Upper lobe of left lung (tissue), 4 donors: ENCODE measurements at regions not wholly inside any gene's neighbourhood (a gene's known extent, or its start where the extent isn't known, plus 50 kb on each side); places are given as distances from the start of the nearest gene placed in this dataset.

ENCODE experiments used
- CTCF ChIP-seq, 6 experiments: fragments of 450-650 bp in 4 of 6; fragments of 200-600 bp in 2 of 6; sonication (generic) in 2 of 6; IDR thresholded peaks; one replicate each; pipeline ENCODE4 v1.5.1; 2016 to 2019; ENCODE audit warnings: antibody characterized with exemption in 6 of 6
- EP300 ChIP-seq, 4 donors: sonication (generic); formaldehyde crosslinking; IDR thresholded peaks; one replicate each; pipeline ENCODE4 v1.5.1; 2017; ENCODE audit warnings: antibody characterized with exemption in 4 of 4, control low read depth in 2 of 4
- POLR2A ChIP-seq, 4 donors: fragments of 450-650 bp; IDR thresholded peaks; one replicate each; pipeline ENCODE4 v1.5.1; 2016 to 2017; ENCODE audit warnings: antibody characterized with exemption in 4 of 4, mild to moderate bottlenecking in 2 of 4
- POLR2AphosphoS5 ChIP-seq, 2 donors: sonication (generic); formaldehyde crosslinking; IDR thresholded peaks; one replicate each; pipeline ENCODE4 v1.5.1; 2017; ENCODE audit warnings: antibody characterized with exemption in 2 of 2

GRCh38 chr5:24862117-24862516 is 217.3 kb upstream of the CDH10 start:
- TF ChIP-seq CTCF (IDR thresholded peaks at IDR 0.05) (no peak), POLR2A (IDR thresholded peaks at IDR 0.05) (no peak), EP300 (IDR thresholded peaks at IDR 0.05) (no peak), POLR2AphosphoS5 (IDR thresholded peaks at IDR 0.05) (no peak)
